Activated CD4-positive, alpha-beta T cell treated with anti-CD3 and anti-CD28 coated beads, Interleukin-2, amount 10 ng/mL, durations not matched to agents 7 days and 5 days (primary cell): ENCODE measurements at regions not wholly inside any gene's neighbourhood (a gene's known extent, or its start where the extent isn't known, plus 50 kb on each side); places are given as distances from the start of the nearest gene placed in this dataset.

Experiments
- CTCF ChIA-PET: fragments of 350-600 bp; sonication (Branson Sonifier 250); formaldehyde crosslinking; loops from one replicate; lab custom pipeline; 2021; ENCODE audit warnings: antibody characterized with exemption; lab: Charles Lee
- POLR2A ChIA-PET: fragments of 350-600 bp; sonication (Branson Sonifier 250); formaldehyde crosslinking; loops from one replicate; lab custom pipeline; 2021; ENCODE audit warnings: antibody characterized with exemption; lab: Charles Lee
- DNase-seq: peaks from one replicate; pipeline ENCODE4 v3.0.0-alpha.2; 2020
- H3K27ac Mint-ChIP-seq: one replicate; pipeline ENCODE4 v1.8.0; 2021; ENCODE audit warnings: mild to moderate bottlenecking, moderate library complexity, mixed read lengths
- H3K27me3 Mint-ChIP-seq: one replicate; pipeline ENCODE4 v1.8.0; 2021; ENCODE audit warnings: mixed read lengths
- H3K36me3 Mint-ChIP-seq: one replicate; pipeline ENCODE4 v1.8.0; 2021; ENCODE audit warnings: low read depth, mixed read lengths
- H3K4me1 Mint-ChIP-seq: one replicate; pipeline ENCODE4 v1.8.0; 2021; ENCODE audit warnings: mixed read lengths
- H3K4me3 Mint-ChIP-seq: one replicate; pipeline ENCODE4 v1.8.0; 2021; ENCODE audit warnings: mild to moderate bottlenecking, moderate library complexity, mixed read lengths
- H3K9me3 Mint-ChIP-seq: one replicate; pipeline ENCODE4 v1.8.0; 2021; ENCODE audit warnings: mixed read lengths

DNA sequence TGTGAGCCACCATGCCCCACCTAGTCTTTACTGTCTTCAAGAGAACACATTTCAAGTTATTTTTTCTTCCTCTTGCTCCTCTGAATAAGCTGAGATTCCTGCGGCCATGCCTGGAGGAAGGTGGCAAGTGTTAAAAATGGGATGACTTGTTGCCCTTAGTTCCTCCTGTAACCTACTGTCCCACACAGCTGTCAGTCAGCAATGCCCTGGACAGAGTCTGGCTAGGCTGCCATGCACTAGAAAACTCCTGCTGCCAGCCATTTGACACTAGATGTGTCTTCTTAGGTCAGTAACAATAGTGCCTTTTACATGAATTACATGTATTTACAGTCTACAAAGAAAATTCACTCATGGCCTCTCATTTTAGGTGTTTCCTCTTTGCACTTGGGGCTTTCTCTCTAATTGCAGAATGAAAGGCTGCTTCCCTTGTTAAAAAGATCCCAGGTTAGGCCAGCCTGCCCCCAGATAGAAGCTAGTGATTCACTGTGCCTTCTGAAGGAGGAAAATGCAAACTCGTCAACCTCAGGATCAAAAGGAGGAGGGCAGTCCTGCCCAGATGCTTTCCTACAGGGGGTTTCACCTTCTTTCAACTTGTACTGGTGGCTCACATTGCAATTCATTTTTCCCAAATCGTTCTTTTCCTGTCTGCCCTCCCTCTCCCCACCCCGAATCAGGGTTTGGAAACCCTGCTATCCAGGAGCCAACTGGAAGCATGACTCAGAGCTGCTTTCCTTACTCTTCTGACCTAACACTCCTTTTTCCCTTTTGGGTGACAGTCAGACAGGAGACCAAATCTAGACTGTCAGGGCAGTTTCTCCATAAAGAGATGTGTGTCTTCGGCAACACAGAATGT is 136.6 kb downstream of the SPAG6 start:
- Mint-ChIP-seq H3K4me1 (peaks cover 22% of the 10 kb centered on the region), H3K27me3 (peaks cover 17% of the 10 kb centered on the region), H3K27ac (no peak overlapping the region), H3K4me3 (no peak overlapping the region), H3K36me3 (no peaks in the 10 kb centered on the region), H3K9me3 (no peaks in the 10 kb centered on the region)
- CTCF ChIA-PET: interaction anchor here (0.7 to 1.0 kb wide), 2 partner anchors 9 to 249 kb away, joined by 3 read pairs; no protein-coding TSS in a partner anchor
- POLR2A ChIA-PET: no interaction called here
- DNase-seq: no peak

DNA sequence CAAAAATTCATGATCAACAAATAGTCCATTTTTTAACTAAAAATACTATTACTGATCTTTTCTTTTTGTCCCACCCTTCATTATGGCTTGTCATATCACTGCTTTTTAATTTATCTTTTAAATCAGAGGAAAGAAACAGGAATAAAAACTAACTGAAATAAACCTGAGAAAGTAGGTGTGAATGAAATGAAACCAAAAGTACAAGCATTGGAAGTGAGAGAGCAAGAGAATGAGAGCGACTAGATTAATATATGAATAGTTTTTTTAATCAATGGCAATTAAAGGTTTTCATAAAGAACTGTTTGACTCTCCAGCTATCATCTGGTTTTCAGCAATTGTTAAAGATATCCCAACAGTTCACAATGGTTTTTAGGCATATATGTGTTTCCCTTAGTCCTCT is 137.8 kb downstream of the SPAG6 start:
- Mint-ChIP-seq H3K4me1 (peaks cover 19% of the 10 kb centered on the region), H3K9me3 (no peaks in the 10 kb centered on the region), H3K36me3 (no peaks in the 10 kb centered on the region), H3K27ac (no peak overlapping the region), H3K27me3 (peaks cover 15% of the 10 kb centered on the region), H3K4me3 (no peak overlapping the region)
- ChIA-PET CTCF (interaction anchor here (1.3 kb wide), 1 partner anchor 41 kb away, joined by 3 read pairs; no protein-coding TSS in a partner anchor), POLR2A (no interaction called here)
- no peak for DNase-seq
